GM21825 (cell line): ENCODE measurements at regions not wholly inside any gene's neighbourhood (a gene's known extent, or its start where the extent isn't known, plus 50 kb on each side); places are given as distances from the start of the nearest gene placed in this dataset.

Source experiments
- ATAC-seq: cut with Tn5 transposase; IDR thresholded peaks from one replicate; pipeline ENCODE4 v1.9.1; 2021; ENCODE audit warnings: mild to moderate bottlenecking, moderate library complexity; ENCODE audit not compliant: unreplicated experiment

DNA sequence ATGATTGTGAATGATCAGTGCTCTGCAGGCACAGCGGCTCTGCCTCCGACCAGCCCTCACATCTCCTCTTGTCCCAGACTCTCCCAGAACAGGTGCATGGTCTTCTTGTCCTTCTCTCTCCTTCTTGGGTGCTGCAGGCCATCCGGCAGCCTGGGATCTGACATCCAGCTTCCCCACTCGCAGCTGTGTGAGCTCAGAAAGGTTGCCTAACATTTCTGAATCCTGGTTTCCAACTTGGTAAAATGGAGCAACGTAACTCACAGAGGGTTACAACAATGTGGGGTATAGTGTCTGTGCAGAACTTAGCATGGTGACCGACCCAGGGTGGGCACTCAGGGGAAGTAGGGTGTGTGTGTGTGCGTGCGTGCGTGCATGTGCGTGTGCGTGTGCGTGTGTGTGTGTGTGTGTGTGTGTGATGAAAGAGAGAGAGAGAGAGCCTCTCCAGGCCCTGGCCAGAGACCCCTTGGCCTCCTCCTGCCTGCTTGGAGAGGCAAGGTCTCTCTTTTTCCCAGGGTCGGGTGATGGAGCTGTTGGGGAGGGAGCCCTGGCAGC lies 110.1 kb downstream of the SNX5 start:
- ATAC-seq, result no peak

DNA sequence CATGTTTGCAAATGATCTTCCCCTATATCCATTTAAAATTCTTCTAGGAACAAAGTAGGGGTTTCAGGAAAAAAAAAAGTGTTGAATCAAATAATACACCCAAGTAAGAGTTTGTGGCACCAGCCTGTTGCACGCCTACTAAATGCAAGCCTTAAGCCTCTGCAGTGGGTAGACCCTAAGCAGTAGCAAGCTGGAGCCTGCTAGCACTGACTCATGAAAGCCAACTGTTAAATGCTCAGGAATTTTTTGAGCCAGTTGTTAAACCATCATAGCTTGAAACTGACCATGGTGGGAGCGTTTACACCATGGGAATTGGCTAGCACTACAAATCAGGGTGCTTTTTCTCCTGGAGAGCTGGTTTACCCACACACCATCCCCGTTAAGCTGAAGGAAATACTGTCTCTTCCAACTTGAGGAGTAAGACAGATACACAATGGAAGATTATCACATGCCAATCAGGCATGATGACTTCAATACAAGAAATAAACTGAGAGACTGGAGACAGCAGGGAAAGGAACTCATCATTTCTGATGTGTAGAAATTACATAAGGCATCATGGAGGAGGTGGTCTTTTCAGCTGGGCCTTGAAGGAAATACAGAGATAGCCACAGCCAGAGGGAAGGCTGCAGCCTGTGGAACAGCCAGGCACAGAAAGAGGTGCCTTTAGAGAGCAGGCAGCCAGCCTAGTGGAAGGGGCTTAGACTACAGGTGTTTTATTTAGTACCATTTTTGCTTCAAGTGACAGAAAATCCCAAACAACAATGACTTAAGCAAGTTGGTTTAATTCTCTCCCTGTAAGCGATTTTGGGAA lies 110.8 kb downstream of the SNX5 start:
- no peak for ATAC-seq

DNA sequence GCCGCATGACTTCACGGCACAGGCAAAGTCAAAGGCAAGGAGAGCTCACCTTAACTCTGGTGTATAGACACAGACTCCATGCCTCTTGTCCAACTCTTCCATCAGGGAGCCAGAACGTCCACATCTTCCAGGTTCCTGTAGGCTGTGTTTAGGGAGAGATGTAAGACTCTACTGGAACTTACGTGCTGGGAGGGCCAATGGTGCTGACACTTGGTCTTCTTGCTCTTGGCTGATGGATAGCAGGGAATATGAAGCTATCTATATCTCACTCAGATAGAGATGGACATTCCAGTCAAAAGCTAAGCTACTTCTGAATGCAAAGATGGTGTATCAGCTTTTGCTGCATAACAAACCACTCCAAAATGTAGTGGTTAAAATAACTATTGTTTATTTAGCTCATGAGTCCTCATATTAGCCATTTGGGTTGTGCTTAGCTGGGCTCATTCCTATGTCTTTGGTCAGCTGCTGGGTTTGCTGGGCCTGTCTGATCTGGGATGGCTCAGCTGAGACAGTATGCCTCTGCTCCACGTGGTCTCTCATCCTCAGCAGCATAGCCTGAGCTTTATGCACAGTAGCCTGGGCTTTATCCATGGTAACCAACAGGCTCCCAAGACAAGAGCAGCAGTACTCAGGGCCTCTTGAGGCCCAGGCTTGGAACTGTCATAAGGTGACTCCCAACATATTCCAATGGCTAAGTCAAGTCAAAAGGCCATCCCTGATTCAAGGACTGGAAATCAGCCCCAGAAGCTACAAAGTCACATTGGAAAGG lies 111.6 kb downstream of the SNX5 start:
- ATAC-seq, result no peak

DNA sequence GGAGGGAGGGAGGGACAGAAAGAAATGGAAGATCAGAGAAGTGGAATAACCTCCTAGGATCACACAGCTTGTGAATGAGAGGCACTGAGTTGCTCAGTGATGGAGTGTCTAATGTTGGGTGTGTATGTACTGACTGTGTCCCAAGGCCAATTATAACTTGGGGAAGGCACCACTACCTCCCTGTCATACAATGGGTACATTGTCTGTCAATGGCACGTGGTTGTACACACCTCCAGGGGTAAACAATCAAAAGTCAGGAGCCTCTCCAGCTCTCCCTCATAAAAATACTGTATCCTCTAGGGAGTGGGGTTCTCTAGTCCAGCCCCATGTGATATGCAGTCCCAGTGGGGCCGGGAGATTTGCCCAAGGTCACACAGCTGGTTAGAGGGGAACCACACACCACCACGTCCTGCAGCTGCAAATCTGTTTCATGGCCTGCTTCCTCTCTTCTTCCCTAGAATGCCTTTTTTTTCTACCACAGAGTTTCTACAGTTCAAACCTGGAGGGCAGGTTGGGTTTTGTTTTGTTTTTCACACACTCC lies 112.5 kb downstream of the SNX5 start:
- ATAC-seq, result peak; percentile 75

DNA sequence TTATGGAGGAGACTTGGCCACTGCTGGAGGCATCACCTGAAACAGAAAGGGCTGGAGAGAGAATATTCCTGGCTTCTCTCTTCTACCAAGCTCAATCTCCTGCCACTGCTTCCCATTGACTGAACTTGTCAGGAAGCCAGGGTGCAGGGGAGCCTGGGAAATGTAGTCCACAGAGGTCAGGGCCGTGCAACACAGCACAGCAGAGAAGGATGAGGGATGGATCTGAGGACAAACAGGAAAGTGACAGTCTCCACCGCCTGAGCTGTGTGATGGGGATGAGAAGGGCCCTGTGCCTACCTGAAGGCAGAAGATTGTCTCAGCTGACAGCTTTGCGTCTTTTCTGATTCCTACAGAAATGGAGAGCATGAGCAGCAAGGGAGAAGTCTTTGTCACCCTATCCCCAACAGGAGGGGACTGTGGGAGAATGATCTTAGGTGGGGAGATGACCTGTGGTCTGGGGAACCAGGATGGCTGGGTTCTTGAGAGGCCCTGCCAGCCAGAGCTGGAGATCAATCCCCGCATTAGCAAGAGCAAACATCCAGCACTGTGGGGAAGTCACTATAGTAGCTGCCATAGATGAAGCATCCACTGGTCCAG lies 114.2 kb downstream of the SNX5 start:
- ATAC-seq, result no peak

DNA sequence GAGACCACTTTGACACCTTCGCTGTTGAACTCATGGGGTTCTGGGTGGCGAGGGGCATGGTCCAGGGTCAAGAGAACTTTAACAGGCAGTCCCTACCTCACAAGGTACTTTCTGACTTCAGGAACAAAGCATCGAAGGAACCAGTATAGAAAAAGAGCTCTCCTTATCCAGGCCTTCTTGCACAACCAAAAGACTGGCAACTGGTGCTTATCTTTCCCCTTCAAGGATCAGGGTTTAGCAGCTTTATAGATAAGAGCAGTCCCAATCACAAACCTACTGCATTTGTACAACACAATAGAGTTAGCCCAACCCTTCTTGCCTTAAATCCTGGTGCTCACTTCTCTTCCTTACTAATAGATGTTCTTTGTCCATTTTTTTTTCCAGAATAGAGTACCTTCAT lies 116.3 kb downstream of the SNX5 start:
- ATAC-seq, result no peak

DNA sequence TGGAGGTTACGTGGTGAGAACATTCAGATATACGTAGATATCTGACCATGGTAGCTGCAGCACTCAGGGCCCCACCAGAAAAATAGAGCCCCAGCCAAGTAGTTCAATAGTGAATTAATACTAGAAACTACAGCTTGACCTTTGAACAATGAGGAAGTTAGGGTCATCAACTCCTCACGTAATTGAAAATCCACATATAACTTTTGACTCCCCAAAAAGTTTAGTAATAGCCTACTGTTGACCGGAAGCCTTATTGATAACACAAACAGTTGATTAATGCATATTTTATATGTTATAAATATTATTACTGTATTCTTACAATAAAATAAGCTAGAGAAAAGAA lies 117.9 kb downstream of the SNX5 start:
- ATAC-seq, result no peak

DNA sequence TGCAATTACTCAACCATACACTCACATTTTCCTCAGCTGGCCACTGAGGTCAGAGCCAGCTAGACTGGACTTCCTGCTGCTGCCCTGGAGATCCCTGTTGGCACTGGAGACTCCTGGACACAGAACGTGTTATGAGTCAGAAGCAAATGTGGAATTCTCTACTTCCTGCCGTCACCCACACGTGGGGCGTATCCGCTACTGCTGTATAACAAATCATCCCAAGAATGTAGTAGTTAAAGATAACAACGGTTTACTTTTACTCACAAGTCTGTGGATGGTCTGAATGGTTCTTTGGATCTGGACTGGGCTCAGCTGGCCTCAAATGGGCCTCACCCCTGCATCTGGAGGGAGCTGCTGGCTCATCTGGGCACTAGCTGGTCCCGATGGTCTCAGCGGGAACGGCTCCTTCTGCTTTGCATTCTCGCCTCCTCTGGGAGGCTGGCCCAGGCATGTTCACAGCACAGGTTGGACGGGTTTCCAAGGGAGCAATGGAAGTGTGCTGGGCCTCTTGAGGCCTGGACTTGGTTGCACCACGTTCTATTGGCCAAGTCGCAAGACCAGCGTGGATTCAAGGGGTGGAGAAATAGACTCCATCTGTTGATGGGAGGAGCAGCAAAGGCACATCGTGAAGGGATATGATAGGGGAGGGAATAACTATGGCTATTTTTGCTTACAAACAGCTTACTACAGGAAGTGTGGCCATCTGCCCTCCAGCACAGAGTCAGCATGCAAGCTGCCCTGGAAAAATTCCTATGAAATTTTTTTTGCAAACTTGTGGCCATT lies 118.5 kb downstream of the SNX5 start:
- ATAC-seq, result no peak

DNA sequence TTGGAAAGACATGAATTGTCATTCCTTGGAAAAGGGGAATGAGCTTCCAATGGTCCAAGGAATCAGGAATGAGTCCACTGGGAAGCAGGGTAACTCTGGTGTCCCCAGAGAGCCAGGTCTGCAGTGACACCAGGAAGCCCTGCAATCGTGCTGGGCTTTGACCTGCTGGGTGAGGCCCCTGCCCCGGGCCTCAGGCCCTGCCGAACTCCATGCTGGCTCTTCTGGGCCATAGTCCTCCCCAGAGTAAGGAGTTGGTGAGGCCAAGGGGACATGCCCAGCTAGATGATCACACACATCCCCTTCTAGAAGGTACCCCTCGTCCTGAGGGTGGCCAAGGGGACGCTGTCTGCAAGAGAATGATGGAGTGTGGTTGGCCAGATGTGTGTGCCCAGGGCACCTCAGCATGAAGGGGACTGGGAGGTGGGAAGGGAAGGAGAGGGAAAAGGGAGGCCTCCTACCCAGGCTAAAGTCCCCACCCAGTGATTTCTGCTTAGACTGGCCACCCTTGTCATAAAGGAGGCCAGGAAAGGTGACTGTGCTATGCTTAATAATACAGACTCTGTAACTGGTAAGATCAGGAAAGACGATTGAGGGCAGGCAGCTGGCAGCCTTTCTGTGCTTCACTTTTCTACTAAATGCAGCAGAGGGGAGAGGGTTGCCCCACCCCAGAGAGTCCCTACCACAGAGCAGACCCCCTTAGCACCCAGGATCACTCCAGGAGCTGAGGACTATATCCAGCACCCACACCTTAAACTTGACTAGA lies 119.3 kb downstream of the SNX5 start:
- no peak for ATAC-seq

DNA sequence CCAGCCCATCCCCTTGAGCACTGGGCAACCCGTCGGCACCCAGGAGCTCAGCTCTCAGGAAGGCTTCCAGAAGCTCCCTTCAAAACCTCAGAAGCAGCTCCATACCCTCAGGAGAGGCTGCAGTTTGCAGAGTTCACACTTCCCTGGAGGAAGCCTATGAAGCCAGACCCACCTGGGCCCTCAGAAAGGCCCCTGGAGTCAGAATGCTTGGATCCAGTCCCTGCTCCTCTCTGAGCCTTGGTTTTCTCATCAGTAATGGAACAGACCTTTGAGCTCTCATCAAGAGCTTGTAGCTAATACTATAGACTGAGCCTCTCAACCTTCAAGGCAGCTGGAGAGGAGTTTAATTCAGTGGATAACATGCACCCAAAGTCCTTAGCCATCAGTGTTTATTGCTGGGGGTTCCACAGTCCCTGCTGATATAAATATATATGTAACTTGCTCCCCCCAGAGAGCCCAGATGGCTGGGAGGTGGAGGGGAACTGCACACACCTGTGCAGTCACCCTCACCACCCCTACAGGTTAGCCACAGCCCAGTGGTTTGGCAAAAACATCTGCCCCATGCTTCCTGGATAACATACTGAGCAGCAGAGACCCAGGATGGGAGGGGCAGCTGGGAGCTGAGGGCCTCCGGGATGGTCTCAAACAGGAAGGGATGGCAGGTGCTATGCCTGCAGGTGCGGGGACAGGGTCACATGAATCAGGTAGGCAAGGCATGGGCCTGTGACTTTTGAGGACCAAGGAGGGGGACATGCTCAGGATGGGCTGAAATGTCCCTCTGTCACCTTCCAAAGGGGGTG lies 120.1 kb downstream of the SNX5 start:
- ATAC-seq, result no peak

DNA sequence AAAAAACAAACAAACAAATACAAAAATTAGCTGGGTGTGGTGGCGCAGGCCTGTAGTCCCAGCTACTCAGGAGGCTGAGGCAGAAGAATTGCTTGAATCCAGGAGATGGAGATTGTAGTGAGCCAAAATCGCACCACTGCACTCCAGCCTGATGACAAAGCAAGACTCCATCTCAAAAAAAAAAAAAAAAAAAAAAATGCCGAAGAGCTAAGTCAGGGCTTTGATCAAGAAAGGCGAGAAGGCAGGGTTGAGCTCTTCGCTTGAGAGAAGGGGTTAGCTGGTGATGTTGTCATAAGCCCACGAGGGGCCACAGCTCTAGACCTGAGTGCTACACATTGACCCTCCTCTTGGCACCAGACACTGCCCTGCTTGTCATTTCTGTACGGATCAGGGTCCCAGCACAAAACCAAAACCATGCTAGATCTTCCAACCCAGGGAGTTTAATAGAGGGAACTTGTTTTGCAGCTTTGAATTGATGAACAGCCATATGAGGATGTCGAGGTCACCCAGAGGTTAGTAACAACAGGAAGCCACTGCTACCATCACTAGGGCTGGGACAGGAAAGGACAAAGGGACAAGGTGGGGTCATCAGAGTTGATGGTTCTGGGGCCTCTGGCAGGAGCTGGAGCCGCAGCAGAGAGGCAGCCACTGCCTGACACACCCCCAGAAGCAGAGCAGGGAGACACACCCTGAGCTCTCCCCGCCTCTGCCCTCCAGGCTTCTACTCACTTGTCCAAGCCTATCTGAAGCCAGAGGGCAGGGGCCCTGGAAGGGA lies 122.7 kb downstream of the SNX5 start:
- ATAC-seq, result peak; percentile 42

DNA sequence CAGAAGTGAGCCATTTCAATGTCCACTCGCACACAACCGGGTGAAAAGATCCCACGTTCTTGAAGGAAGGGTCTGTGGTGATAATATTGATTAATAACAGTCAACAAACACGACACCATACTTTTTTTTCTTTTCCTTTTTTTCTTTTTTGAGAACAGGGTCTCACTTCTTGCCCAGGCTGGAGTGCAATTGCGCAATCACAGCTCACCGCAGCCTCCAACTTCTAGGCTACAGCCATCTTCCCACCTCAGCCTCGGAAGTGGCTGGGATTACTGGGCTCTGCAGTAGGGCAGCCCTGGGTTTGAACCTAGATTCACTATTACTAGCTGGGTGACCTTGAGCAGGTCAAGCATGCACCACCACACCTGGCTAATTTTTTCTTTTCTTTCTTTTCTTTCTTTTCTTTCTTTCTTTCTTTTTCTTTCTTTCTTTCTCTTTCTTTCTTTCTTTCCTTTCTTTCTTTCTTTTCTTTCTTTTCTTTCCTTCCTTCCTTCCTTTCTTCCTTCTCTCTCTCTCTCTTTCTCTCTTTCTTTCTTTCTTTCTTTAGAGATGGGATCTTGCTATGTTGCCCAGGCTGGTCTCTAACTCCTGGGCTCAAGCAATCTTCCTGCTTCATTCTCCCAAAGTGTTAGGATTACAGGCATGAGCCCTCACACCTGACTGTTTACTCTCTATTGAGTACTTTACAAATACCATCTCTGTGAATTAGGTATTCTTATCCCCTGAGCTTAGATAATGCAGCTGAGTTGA lies 123.9 kb downstream of the SNX5 start:
- ATAC-seq, result no peak

DNA sequence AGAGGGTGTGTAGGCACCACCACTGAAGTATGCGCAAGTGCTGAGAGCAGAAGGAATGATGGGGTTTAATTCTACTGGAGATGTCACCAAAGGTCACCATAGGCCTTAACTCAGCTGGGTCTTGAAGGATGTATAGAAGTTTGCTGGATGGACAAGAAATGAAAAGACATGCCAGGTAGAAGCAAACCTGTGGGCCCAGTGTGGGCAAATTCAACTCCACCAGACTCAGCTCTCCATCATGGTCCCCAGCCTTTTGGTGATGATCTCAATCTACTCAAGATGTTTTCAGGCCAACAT lies 124.5 kb downstream of the SNX5 start:
- ATAC-seq, result no peak

DNA sequence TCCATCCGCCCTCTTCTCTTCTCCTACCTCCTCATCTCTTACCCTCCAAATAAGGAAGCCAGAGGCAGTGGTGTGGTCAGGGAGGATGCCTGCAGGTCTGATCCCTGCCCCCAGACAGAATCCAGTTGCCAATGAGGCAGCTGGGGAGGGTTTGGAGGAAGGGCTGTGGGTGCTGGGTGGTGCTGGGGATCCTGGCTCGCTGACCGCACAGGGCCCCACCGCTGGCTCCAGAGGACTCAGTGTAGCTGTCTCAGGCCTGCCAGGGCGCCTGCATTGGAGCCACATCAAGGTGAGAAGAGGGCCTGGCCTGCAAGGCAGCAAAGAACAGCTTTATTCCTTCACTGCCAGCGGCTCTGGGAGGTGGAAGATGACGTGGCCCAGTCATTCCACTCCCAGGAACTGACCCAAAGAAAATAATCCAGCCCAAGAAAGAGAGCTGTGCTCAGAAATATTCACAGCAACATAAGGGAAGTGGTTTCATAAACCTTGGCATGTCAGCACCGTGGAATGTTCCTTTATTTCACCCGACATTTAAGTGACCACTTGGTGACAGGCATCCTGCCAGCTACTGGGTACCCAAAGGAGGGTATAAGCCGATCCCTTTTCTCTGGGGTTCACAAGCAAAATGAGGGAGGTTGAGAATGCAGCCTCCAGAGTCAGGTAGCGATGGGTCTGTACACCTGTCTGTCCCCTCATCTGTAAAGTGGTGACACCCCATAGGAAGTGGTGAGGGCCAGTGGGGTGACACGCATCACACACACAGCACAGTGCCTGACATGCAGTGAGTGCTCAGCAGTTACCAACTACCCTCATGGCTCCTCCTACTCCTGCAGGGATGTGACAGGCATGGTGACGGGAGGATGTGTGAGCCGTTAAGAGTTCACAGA lies 125.1 kb downstream of the SNX5 start:
- no peak for ATAC-seq

DNA sequence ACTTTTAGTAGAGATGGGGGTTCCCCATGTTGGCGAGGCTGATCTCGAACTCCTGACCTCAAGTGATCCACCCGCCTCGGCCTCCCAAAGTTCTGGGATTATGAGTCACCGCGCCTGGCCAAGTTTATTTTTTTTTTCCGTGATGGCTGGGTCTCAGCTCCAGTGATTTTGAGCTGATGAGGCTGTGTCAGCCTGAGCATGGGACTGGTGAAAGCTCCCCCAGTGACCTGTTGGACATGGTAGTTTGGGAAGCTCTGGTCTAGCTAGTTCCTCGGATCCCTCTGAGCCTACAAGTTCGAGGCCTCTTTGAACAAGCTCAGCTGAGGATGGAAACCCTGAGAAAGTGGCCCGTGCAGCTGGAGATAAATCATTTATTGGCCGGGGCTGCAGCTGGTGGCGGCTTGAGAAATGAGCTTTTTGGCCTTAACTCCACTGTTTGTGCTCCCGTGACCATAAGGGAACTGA lies 126.8 kb downstream of the SNX5 start:
- no peak for ATAC-seq

DNA sequence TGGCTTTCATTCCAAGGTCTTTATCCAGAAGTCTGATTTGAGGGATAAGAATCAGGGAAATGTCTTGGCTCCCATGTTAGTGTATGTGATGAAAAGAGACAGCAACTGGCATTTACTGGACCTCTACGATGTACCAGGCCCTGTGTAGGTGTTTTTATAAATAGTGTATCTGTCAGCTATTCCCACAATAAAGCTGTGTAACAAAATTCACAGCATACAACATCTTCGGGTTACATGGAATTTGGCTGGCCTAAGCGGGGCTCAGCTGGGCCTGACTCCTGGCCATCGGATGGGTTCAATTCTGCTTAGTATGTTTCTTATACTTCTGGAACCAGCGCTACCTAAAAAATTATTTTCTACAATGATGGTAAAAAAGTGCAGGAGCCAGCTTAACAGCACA lies 128.2 kb downstream of the SNX5 start:
- no peak for ATAC-seq

DNA sequence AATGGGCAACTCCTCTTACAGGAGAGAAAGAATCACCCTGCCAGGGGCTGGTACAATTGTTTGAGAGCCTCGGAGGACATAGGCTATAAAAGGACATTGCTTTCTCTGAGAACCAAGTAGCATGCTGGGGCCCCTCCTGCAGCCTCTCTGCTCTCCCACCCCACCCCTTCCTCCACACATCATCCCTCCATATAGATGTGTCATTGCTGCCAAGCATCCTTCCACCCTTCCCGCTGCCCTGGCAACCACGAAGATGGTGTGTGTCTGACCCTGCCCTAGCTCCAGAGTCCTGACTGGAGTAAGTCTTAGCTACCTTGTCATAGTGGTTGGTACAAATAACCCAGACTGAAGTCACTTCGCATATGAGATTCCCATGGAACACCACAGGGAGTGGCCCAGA lies 129.7 kb downstream of the SNX5 start:
- no peak for ATAC-seq
